Right lobe of liver (tissue), 4 donors: ENCODE measurements at regions not wholly inside any gene's neighbourhood (a gene's known extent, or its start where the extent isn't known, plus 50 kb on each side); places are given as distances from the start of the nearest gene placed in this dataset.

ENCODE experiments used
- POLR2A ChIP-seq: fragments of 450-650 bp; IDR thresholded peaks from one replicate; pipeline ENCODE4 v1.6.1; 2017; ENCODE audit warnings: antibody characterized with exemption, mild to moderate bottlenecking
- TF ChIP-seq, protein P1 (sequence below), 4 donors: fragments of 200-600 bp in 3 of 4; fragments of 450-650 bp in 1 of 4; IDR thresholded peaks; one replicate each; pipeline versions ENCODE4 v1.5.1 to v1.8.0; 2016 to 2022; ENCODE audit warnings: antibody characterized with exemption in 4 of 4, mild to moderate bottlenecking in 2 of 4
- donor health status: DM: no; HTN: no; CAD: no.
- donor health status: DM: no; HTN: no; CAD: no.
- donor health status: DM: no; HTN: yes; CAD: no.

DNA sequence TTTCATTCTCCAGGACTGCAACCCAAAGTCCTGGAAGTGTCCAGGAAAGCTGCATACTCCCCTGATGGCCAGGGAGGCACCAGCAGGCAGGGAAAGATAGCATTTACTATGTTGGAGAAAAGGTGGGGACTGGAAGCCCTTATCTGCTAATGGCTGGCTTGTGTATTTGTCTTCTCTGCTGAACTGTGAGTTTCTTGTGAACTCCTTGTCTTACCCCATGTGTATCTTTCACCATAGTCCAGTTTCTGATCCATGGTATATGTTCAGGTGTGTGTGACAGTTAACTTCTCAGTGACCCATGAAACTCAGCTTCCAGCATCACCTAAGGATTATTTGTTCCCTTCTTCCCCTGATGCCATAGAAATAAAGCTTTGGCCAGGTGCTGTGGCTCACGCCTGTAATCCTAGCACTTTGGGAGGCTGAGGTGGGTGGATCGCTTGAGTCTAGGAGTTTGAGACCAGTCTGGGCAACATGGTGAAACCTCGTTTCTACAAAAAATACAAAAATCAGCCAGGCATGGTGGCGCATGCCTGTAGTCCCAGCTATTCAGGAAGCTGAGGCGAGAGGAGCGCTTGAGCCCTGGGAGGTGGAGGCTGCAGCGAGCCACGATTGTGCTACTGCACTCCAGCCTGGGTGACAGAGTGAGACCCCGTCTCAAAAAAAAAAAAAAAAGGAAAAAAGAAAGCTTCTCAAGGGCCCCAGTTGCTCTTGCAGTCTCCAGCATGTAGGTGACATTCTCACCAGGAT lies 112.8 kb upstream of the MAP4K3 start:
- TF ChIP-seq POLR2A, result no peak
- TF ChIP-seq, protein P1, sequence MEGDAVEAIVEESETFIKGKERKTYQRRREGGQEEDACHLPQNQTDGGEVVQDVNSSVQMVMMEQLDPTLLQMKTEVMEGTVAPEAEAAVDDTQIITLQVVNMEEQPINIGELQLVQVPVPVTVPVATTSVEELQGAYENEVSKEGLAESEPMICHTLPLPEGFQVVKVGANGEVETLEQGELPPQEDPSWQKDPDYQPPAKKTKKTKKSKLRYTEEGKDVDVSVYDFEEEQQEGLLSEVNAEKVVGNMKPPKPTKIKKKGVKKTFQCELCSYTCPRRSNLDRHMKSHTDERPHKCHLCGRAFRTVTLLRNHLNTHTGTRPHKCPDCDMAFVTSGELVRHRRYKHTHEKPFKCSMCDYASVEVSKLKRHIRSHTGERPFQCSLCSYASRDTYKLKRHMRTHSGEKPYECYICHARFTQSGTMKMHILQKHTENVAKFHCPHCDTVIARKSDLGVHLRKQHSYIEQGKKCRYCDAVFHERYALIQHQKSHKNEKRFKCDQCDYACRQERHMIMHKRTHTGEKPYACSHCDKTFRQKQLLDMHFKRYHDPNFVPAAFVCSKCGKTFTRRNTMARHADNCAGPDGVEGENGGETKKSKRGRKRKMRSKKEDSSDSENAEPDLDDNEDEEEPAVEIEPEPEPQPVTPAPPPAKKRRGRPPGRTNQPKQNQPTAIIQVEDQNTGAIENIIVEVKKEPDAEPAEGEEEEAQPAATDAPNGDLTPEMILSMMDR (IDR thresholded peaks at IDR 0.05), result no peak
